HFF-Myc (cell line): ENCODE measurements at regions not wholly inside any gene's neighbourhood (a gene's known extent, or its start where the extent isn't known, plus 50 kb on each side); places are given as distances from the start of the nearest gene placed in this dataset.

Source experiments
- DNase-seq: peaks from one replicate; pipeline ENCODE4 v3.0.0-alpha.2; 2011; ENCODE audit warnings: low read depth; ENCODE audit errors: extremely low read depth
- H3K4me3 ChIP-seq: replicated peaks from 2 replicates; pipeline ENCODE4 v1.5.1; 2011; ENCODE audit warnings: low read depth, mild to moderate bottlenecking, control low read depth, low read length
- TF ChIP-seq, protein P1 (sequence below): IDR thresholded peaks from 2 replicates; pipeline ENCODE4 v1.5.1; 2012; ENCODE audit warnings: mild to moderate bottlenecking, low read depth, low read length, control low read depth; ENCODE audit errors: missing control alignments

DNA sequence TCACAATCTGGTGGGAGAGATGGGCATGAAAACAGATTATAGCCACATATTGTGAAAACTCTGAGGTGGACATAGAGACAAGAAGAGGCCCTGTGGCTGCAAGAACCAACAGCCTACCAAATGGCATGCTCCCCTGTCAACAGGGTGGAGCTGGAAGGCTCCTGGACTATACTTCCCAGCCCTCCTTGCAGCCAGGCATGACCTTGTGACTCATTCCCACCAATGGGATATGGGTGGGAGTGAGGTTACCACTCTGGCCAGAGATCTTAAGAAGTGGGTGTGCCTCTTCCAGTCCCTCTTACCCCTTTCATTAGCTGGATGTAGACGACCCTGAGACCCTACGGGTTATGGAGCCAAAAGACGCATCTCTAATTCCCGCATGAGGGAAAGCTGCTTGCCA is 126.4 kb upstream of the ZBED5 start:
- H3K4me3 ChIP-seq, result no peak overlapping the region
- no peak for DNase-seq
- TF ChIP-seq, protein P1, sequence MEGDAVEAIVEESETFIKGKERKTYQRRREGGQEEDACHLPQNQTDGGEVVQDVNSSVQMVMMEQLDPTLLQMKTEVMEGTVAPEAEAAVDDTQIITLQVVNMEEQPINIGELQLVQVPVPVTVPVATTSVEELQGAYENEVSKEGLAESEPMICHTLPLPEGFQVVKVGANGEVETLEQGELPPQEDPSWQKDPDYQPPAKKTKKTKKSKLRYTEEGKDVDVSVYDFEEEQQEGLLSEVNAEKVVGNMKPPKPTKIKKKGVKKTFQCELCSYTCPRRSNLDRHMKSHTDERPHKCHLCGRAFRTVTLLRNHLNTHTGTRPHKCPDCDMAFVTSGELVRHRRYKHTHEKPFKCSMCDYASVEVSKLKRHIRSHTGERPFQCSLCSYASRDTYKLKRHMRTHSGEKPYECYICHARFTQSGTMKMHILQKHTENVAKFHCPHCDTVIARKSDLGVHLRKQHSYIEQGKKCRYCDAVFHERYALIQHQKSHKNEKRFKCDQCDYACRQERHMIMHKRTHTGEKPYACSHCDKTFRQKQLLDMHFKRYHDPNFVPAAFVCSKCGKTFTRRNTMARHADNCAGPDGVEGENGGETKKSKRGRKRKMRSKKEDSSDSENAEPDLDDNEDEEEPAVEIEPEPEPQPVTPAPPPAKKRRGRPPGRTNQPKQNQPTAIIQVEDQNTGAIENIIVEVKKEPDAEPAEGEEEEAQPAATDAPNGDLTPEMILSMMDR, result no peak

DNA sequence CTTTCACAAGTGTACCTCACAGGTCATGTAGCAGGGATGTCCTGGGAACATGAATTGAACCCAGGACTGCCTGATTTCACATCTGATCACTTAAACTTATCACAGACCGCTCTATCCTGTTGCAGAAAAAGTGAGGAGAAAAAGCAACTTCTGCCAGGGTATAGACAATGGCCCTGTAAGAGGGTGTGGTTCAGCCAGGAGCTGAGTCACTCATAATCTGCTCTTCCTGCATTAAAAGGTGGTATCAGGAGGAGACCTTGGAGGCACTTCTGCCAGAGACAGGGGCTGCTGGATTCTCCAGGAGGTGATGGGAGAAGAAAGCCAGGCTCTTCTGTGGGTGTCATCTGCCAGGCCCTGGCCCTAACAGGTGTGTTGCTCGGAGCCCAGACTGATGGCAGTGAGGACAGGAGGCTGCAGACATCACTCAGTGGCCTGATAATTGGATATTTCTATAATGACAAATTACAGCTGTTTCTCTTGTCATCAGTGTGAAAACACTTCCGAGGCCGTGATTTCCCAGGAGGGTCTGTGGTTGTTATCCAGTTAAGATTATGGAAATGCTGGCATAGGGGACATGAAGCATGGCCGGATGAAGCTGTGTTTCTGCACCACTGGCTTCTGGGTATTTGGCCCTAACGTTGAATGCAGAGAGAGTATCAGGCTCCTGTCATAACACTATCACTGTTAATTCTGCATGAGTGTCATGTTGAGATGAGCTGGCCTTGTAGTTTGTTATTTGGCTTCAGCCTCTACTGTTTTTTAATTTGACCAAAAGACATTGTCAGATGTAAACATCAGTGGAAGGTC is 125.1 kb upstream of the ZBED5 start:
- TF ChIP-seq, protein P1, result no peak
- H3K4me3 ChIP-seq, result no peak overlapping the region
- no peak for DNase-seq

DNA sequence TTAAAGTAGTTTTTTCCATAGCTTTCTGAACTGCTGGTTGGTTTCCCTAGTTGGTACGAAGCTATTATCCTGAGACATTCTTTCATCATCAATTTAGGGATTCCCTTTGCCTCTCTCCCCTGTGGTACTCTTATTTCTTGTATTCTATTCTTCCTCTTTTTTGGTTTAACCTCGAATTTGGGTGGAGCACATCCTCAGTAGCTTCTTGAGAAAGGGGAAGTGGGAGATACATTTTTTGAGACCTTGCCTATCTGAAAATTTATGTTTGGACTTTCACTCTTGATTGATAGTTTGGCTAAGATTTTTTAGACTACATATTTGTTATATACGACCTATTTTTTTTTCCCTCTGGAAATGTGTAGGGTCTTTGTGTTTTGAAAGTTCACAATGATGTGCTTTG is 121.7 kb upstream of the ZBED5 start:
- H3K4me3 ChIP-seq, result no peak overlapping the region
- DNase-seq, result no peak
- TF ChIP-seq, protein P1, result no peak

DNA sequence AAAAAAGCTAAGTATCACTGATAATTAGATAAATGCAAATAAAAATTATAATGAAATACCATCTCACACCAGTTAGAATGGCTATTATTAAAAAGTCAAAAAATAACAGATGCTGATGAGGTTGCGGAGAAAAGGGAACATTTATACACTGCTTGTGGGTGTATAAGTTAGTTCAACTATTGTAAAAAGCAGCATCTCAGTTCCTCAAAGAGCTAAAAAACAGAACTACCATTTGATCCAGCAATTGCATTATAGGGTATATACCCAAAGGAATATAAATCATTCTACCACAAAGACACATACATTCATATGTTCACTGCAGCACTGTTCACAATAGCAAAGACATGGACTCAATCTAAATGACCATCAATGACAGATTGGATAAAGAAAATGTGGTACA is 120.3 kb upstream of the ZBED5 start:
- no peak for DNase-seq
- H3K4me3 ChIP-seq, result no peak overlapping the region
- TF ChIP-seq, protein P1, result no peak

DNA sequence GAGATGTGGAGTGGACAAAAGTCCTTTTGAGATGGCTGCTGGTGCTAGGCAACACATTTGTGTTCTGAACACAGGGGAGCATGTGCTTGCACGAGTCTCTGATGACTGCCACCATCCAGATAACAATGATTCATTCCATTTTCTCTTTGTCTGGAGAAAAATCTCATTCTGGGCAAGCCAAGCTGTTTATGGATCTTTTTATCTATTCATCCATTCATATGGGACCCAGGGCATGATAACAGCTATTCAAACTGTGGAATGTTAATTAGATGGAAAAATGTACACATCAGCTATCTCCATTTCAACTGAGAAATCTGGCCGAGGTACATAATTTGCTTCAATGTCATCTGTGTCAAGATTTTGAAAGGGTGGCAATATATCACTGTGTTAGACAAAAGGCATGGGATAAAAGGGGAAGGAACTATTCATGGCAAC is 117.5 kb upstream of the ZBED5 start:
- TF ChIP-seq, protein P1, result no peak
- DNase-seq, result no peak
- no peak overlapping the region for H3K4me3 ChIP-seq

DNA sequence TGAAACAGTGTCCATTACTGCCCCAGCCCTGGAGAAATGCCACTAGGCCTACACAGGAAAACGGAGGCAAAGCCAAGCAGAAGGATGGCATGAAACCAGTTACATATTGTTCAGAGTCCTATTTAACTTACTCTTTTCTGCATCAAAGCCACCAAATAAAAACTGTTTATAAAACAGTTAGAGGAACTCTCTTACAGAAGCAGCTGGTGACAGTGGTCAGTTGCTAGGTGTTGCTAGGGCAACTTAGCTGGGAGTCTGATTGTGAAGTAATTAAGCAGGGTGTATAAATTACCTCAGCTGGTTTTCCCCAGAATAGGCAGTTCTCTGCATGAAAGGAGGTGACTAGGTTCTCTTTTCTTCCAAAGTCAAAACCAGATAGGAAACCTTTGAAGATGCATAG is 115.6 kb upstream of the ZBED5 start:
- DNase-seq, result no peak
- TF ChIP-seq, protein P1, result no peak

More for the DNA sequence above, 115.6 kb upstream of the ZBED5 start:
- no peak overlapping the region for H3K4me3 ChIP-seq
